Osteocyte (in vitro differentiated cells): ENCODE measurements at regions not wholly inside any gene's neighbourhood (a gene's known extent, or its start where the extent isn't known, plus 50 kb on each side); places are given as distances from the start of the nearest gene placed in this dataset.

ENCODE experiments used
- DNase-seq: peaks from one replicate; pipeline ENCODE4 v3.0.0; 2021; ENCODE audit warnings: mixed read lengths; ENCODE audit not compliant: unreplicated experiment; ENCODE audit errors: extremely low spot score
- H3K27ac Mint-ChIP-seq: one replicate; pipeline ENCODE4 v1.8.0; 2021; ENCODE audit warnings: mild to moderate bottlenecking, mixed read lengths; ENCODE audit not compliant: unreplicated experiment
- H3K27me3 Mint-ChIP-seq: one replicate; pipeline ENCODE4 v1.8.0; 2021; ENCODE audit warnings: mixed read lengths; ENCODE audit not compliant: unreplicated experiment
- H3K36me3 Mint-ChIP-seq: one replicate; pipeline ENCODE4 v1.8.0; 2021; ENCODE audit warnings: mixed read lengths; ENCODE audit not compliant: unreplicated experiment
- H3K4me1 Mint-ChIP-seq: one replicate; pipeline ENCODE4 v1.8.0; 2021; ENCODE audit warnings: mixed read lengths; ENCODE audit not compliant: unreplicated experiment
- H3K4me3 Mint-ChIP-seq: one replicate; pipeline ENCODE4 v1.8.0; 2021; ENCODE audit warnings: mild to moderate bottlenecking, moderate library complexity, mixed read lengths; ENCODE audit not compliant: unreplicated experiment
- H3K9me3 Mint-ChIP-seq: one replicate; pipeline ENCODE4 v1.8.0; 2021; ENCODE audit warnings: mixed read lengths; ENCODE audit not compliant: unreplicated experiment
- TF ChIP-seq, protein P1 (sequence below): fragments of 200-600 bp; sonication (generic); IDR thresholded peaks from 2 replicates; pipeline ENCODE4 v1.5.0; 2021; ENCODE audit warnings: antibody characterized with exemption, mild to moderate bottlenecking, moderate library complexity

DNA sequence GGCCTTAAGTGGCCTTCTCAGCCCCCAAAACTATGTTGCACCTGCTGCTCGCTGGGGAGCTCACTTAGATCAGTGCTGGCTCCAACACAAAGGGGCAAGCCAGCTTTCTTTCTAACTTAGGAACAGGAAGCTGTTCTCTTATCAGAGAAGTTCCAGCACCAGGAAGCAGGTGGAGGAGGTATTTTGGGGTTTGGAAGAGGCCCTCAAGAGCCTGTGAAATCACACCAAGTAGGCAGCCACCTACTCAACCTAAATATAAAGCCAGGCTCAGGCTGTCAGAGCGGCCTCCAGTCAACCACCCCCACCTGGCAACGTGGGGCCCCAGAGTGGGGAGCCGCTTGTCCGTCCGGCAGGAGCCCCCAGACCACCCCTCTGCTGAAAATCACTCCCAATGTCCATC is 152.8 kb downstream of the OLFM1 start:
- no peak overlapping the region for H3K4me3 Mint-ChIP-seq
- no peak for DNase-seq
- peaks cover 2% of the 10 kb centered on the region for H3K27me3 Mint-ChIP-seq
- no peak overlapping the region for H3K27ac Mint-ChIP-seq
- no peaks in the 10 kb centered on the region for H3K36me3 Mint-ChIP-seq
- TF ChIP-seq, protein P1, sequence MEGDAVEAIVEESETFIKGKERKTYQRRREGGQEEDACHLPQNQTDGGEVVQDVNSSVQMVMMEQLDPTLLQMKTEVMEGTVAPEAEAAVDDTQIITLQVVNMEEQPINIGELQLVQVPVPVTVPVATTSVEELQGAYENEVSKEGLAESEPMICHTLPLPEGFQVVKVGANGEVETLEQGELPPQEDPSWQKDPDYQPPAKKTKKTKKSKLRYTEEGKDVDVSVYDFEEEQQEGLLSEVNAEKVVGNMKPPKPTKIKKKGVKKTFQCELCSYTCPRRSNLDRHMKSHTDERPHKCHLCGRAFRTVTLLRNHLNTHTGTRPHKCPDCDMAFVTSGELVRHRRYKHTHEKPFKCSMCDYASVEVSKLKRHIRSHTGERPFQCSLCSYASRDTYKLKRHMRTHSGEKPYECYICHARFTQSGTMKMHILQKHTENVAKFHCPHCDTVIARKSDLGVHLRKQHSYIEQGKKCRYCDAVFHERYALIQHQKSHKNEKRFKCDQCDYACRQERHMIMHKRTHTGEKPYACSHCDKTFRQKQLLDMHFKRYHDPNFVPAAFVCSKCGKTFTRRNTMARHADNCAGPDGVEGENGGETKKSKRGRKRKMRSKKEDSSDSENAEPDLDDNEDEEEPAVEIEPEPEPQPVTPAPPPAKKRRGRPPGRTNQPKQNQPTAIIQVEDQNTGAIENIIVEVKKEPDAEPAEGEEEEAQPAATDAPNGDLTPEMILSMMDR, result no peak
- no peaks in the 10 kb centered on the region for H3K9me3 Mint-ChIP-seq
- no peaks in the 10 kb centered on the region for H3K4me1 Mint-ChIP-seq

DNA sequence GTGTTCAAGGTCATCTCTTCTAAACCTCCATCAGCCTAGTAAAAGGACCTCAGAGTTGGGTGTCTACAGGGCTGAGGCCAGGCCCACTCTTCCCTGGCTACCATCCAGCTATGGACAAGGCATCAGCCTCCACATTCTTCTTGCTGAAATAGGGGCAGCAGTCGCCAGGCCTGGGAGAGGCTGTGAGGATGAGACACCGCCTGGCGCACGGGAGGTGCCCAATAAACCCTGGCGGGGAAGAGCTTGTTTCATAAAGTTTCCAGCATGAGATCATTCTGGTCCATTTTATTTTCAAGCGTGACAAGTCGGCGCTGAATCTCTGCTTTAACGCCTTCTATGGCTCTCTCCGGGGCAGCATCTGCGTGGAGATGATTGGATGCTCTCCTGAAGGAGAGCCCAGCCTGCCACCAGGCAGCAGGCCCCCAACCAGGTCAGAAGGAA is 153.4 kb downstream of the OLFM1 start:
- DNase-seq, result no peak
- Mint-ChIP-seq H3K27me3 (peaks cover 2% of the 10 kb centered on the region), H3K36me3 (no peaks in the 10 kb centered on the region), H3K27ac (no peak overlapping the region), H3K4me1 (no peaks in the 10 kb centered on the region), H3K9me3 (no peaks in the 10 kb centered on the region), H3K4me3 (no peak overlapping the region)
- TF ChIP-seq, protein P1, result no peak

DNA sequence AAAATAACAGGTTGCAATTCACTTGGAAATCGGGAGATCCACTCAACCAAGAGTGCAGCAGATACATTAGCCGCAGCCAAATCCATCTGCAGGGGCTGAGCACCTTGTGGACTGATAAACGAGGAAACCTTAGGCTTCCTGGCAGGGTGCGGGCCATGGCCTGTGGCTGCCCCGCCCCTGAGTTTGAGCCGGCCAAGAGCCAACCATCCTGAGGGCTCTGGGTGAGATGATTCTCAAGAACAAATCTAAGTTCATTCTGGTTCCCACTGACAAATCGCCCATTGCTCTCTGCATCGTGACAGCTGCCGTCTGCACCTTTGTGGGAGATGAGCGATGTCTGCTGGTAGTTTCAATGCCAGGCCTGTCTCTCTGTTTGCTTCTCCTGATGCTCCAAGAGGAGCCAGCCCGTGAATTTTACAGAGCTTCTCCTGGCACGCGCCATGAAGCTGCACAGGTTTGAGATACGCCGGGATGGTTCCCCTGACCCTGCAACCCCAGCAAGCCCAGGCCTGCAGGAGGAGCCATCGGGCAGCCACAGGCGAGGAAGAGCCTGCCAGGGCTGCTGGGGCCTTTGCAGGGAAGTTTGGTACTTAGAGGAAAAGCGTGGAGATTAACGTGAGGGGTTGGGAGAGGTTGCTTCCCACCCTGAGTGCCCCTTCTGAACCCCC is 154.0 kb downstream of the OLFM1 start:
- H3K36me3 Mint-ChIP-seq, result no peaks in the 10 kb centered on the region

DNA sequence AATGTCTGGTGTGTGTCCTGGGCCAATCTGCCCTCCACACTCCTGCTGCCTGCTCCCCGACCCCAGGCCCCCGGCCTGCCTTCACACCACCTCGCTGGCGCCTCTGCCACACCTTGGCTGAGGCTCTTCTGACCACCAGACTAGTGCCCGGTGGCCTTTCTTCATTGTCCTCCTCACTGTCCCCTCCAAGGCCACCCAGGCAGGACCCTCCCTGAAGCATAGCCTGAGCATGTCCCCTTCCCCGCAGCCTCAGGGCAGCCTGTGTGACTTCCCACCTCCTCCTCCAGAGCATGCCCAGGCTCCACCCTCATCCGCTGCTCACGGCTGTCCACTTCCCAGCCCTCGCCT is 154.6 kb downstream of the OLFM1 start:
- Mint-ChIP-seq H3K27ac (no peak overlapping the region), H3K9me3 (no peaks in the 10 kb centered on the region), H3K4me3 (no peak overlapping the region), H3K27me3 (peaks cover 2% of the 10 kb centered on the region), H3K4me1 (no peaks in the 10 kb centered on the region), H3K36me3 (no peaks in the 10 kb centered on the region)
- DNase-seq, result no peak
- TF ChIP-seq, protein P1, result no peak

More for the DNA sequence above, 154.0 kb downstream of the OLFM1 start:
- Mint-ChIP-seq H3K27me3 (peaks cover 2% of the 10 kb centered on the region), H3K9me3 (no peaks in the 10 kb centered on the region), H3K4me1 (no peaks in the 10 kb centered on the region), H3K27ac (no peak overlapping the region), H3K4me3 (no peak overlapping the region)
- DNase-seq, result no peak
- TF ChIP-seq, protein P1, result no peak

DNA sequence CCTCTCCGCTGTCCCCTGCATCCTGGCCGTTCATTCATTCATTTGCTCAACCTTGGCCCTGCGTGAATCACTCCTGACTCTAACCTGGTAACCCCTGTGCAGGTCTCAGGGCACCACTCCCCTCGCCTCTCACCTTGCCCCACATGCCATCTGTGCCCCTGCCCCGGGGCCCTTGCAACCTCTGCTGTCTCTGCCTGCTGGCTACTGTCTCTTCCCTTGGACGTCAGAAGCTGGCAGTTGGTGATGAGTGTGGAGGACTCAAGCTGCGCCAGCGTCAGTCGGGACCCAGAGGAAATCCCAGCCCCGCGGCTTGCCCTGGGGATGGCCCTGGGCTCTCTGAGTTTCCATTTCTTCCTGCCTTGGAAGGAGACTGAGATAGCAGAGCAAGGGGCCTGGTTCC is 154.9 kb downstream of the OLFM1 start:
- TF ChIP-seq, protein P1, result no peak
- Mint-ChIP-seq H3K4me1 (no peaks in the 10 kb centered on the region), H3K36me3 (no peaks in the 10 kb centered on the region), H3K27ac (no peak overlapping the region), H3K4me3 (no peak overlapping the region), H3K9me3 (no peaks in the 10 kb centered on the region), H3K27me3 (peaks cover 2% of the 10 kb centered on the region)
- DNase-seq, result no peak
